ENCODE measurements at regions not wholly inside any gene's neighbourhood (a gene's known extent, or its start where the extent isn't known, plus 50 kb on each side); places are given as distances from the start of the nearest gene placed in this dataset.

DNA sequence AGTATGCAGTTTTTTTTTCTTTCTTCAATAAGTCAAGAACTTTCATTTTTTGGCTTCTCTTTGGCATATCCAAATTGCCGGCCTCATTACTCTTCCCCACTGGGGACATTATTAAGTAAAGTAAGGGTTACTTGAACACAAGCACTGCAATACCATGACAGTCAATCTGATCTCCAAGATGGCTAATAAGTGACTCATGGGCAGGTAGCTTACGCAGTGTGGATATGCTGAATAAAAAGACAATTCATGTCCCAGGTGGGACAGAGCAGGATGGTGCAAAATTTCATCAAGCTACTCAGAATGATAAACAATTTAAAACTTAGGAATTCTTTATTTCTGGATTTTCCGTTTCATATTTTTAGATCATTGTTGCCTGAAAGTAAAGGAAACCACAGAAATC lies 671.8 kb downstream of the ACTL7B start:
- Mint-ChIP-seq H3K27ac (no peak overlapping the region), H3K9me3 (ENCODE audit: insufficient read depth) (no peaks in the 10 kb centered on the region), H3K27me3 (no peaks in the 10 kb centered on the region), H3K4me1 (no peaks in the 10 kb centered on the region), H3K4me3 (no peak overlapping the region)
- Histone ChIP-seq H3K27me3 (replicated peaks in 1 of 4; ENCODE audit: control extremely low read depth in 1 of 4, control insufficient read depth in 3 of 4, insufficient read depth in 4 of 4, low read length in 3 of 4) (no peaks in the 10 kb centered on the region), H3K27ac (ENCODE audit: low read length in 2 of 2) (no peak overlapping the region), H3K4me3 (ENCODE audit: control extremely low read depth in 1 of 5, extremely low read depth in 1 of 5, insufficient read depth in 1 of 5, low read depth in 2 of 5, low read length in 4 of 5) (no peak overlapping the region), H3K4me2 (replicated peaks; ENCODE audit: low read depth, low read length, poor library complexity, severe bottlenecking) (no peak overlapping the region), H3K36me3 (replicated peaks in 1 of 2; ENCODE audit: control extremely low read depth in 1 of 2, control insufficient read depth in 1 of 2, extremely low read depth in 1 of 2, insufficient read depth in 2 of 2, low read length in 1 of 2) (no peaks in the 10 kb centered on the region), H3K9me3 (ENCODE audit: control extremely low read depth in 1 of 3, control insufficient read depth in 2 of 3, insufficient read depth in 1 of 3, low read length in 2 of 3) (no peaks in the 10 kb centered on the region), H3K79me2 (ENCODE audit: control insufficient read depth, insufficient read depth, low read length) (no peaks in the 10 kb centered on the region), H2AFZ (ENCODE audit: insufficient read depth, low read depth, low read length, poor library complexity, severe bottlenecking) (no peak overlapping the region), H3K4me1 (ENCODE audit: control insufficient read depth in 2 of 2, insufficient read depth in 2 of 2, low read length in 2 of 2) (no peaks in the 10 kb centered on the region), H4K20me1 (ENCODE audit: control insufficient read depth, insufficient read depth, low read length, poor library complexity, severe bottlenecking) (no peaks in the 10 kb centered on the region), H3K9ac (ENCODE audit: low read length) (no peak overlapping the region)
- no peak for DNase-seq
- WGBS (ENCODE audit: insufficient coverage) = no CpG with 5 or more reads among the region's 3 CpGs
- ChIA-PET POLR2A (no interaction called here), CTCF (no interaction called here)
- no peak for TF ChIP-seq EZH2 (IDR thresholded peaks at IDR 0.05; ENCODE audit: borderline replicate concordance, insufficient read depth, low read depth, low read length, poor library complexity, severe bottlenecking)
- TF ChIP-seq, protein P1, sequence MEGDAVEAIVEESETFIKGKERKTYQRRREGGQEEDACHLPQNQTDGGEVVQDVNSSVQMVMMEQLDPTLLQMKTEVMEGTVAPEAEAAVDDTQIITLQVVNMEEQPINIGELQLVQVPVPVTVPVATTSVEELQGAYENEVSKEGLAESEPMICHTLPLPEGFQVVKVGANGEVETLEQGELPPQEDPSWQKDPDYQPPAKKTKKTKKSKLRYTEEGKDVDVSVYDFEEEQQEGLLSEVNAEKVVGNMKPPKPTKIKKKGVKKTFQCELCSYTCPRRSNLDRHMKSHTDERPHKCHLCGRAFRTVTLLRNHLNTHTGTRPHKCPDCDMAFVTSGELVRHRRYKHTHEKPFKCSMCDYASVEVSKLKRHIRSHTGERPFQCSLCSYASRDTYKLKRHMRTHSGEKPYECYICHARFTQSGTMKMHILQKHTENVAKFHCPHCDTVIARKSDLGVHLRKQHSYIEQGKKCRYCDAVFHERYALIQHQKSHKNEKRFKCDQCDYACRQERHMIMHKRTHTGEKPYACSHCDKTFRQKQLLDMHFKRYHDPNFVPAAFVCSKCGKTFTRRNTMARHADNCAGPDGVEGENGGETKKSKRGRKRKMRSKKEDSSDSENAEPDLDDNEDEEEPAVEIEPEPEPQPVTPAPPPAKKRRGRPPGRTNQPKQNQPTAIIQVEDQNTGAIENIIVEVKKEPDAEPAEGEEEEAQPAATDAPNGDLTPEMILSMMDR (IDR thresholded peaks at IDR 0.05) = no peak
- intact Hi-C loops (cut with micrococcal nuclease) = no loop called here
- ATAC-seq (ENCODE audit: low read depth) = no peak

DNA sequence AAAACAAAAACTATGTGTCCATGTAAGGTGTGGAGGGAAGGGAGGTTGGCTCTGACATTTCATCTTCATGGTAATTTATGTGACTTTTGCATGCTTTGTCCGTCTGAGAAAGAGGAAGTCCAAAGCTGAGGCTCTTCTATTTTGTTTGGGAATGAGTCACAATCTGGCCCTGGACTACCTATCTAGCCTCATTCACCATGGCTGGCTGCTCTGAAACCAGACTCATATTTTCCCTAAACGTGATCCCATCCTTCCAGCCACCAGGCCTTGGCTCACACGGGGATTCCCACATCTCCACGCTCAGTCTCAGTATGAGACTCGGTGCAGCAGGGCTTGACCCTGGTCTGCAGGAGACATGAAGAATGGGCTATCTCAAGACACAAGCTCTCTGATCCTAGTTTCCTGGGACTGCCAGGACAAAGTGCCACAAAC lies 672.8 kb downstream of the ACTL7B start:
- 53% methylated on average over 5 of the region's 5 CpGs for WGBS (ENCODE audit: insufficient coverage)
- ATAC-seq (ENCODE audit: low read depth) = no peak

More for the DNA sequence above, 672.8 kb downstream of the ACTL7B start:
- no peaks in the 10 kb centered on the region for H3K79me2 ChIP-seq (ENCODE audit: control insufficient read depth, insufficient read depth, low read length)
- no peak for DNase-seq
- H4K20me1 ChIP-seq (ENCODE audit: control insufficient read depth, insufficient read depth, low read length, poor library complexity, severe bottlenecking) = no peaks in the 10 kb centered on the region
- no peak overlapping the region for H3K9ac ChIP-seq (ENCODE audit: low read length)
- H3K4me3 Mint-ChIP-seq = no peak overlapping the region
- H3K27ac Mint-ChIP-seq = no peak overlapping the region
- no peaks in the 10 kb centered on the region for H3K9me3 ChIP-seq (ENCODE audit: control extremely low read depth in 1 of 3, control insufficient read depth in 2 of 3, insufficient read depth in 1 of 3, low read length in 2 of 3)
- H3K4me1 ChIP-seq (ENCODE audit: control insufficient read depth in 2 of 2, insufficient read depth in 2 of 2, low read length in 2 of 2) = no peaks in the 10 kb centered on the region
- intact Hi-C loops (cut with micrococcal nuclease) = no loop called here
- H3K27me3 ChIP-seq (replicated peaks in 1 of 4; ENCODE audit: control extremely low read depth in 1 of 4, control insufficient read depth in 3 of 4, insufficient read depth in 4 of 4, low read length in 3 of 4) = no peaks in the 10 kb centered on the region
- H3K4me1 Mint-ChIP-seq = no peaks in the 10 kb centered on the region
- no peak overlapping the region for H3K4me2 ChIP-seq (replicated peaks; ENCODE audit: low read depth, low read length, poor library complexity, severe bottlenecking)
- no peak overlapping the region for H2AFZ ChIP-seq (ENCODE audit: insufficient read depth, low read depth, low read length, poor library complexity, severe bottlenecking)
- no peaks in the 10 kb centered on the region for H3K36me3 ChIP-seq (replicated peaks in 1 of 2; ENCODE audit: control extremely low read depth in 1 of 2, control insufficient read depth in 1 of 2, extremely low read depth in 1 of 2, insufficient read depth in 2 of 2, low read length in 1 of 2)
- CTCF ChIA-PET = no interaction called here
- no peak overlapping the region for H3K27ac ChIP-seq (ENCODE audit: low read length in 2 of 2)
- TF ChIP-seq, protein P1 (IDR thresholded peaks at IDR 0.05) = no peak
- TF ChIP-seq EZH2 (IDR thresholded peaks at IDR 0.05; ENCODE audit: borderline replicate concordance, insufficient read depth, low read depth, low read length, poor library complexity, severe bottlenecking) = no peak
- no peak overlapping the region for H3K4me3 ChIP-seq (ENCODE audit: control extremely low read depth in 1 of 5, extremely low read depth in 1 of 5, insufficient read depth in 1 of 5, low read depth in 2 of 5, low read length in 4 of 5)
- no peaks in the 10 kb centered on the region for H3K9me3 Mint-ChIP-seq (ENCODE audit: insufficient read depth)
- H3K27me3 Mint-ChIP-seq = no peaks in the 10 kb centered on the region
- POLR2A ChIA-PET = no interaction called here

All from B cell (primary cell).